ENCODE measurements at regions not wholly inside any gene's neighbourhood (a gene's known extent, or its start where the extent isn't known, plus 50 kb on each side); places are given as distances from the start of the nearest gene placed in this dataset.
A peak's percentile ranks its signal among the peaks of the same experiment; 100 is the strongest.
"Not testable (repeated sequence)": the region's sequence is repeated elsewhere in the genome, so short reads cannot be mapped to it uniquely, and the experiment has no call there.

GRCh38 chr10:78596556-78596955 lies 472.2 kb upstream of the ZMIZ1 start:
- DNase-seq (ENCODE audit: extremely low read depth, low read depth) = no peak

- DNase-seq (ENCODE audit: extremely low read depth, low read depth) = no peak
Observed at GRCh38 chr10:78597796-78598555, 470.8 kb upstream of the ZMIZ1 start.

- DNase-seq (ENCODE audit: extremely low read depth, low read depth) = no peak
Observed at GRCh38 chr10:78599122-78599853, 469.5 kb upstream of the ZMIZ1 start.

- DNase-seq (ENCODE audit: extremely low read depth, low read depth) = no peak
Observed at GRCh38 chr10:78600121-78600665, 468.6 kb upstream of the ZMIZ1 start.

GRCh38 chr10:78600740-78601139 lies 468.0 kb upstream of the ZMIZ1 start:
- no peak for DNase-seq (ENCODE audit: extremely low read depth, low read depth)

GRCh38 chr10:78602201-78602932 lies 466.4 kb upstream of the ZMIZ1 start:
- DNase-seq (ENCODE audit: extremely low read depth, low read depth) = no peak

- DNase-seq (ENCODE audit: extremely low read depth, low read depth) = no peak
Observed at GRCh38 chr10:78604286-78604685, 464.5 kb upstream of the ZMIZ1 start.

- DNase-seq (ENCODE audit: extremely low read depth, low read depth) = no peak
Observed at GRCh38 chr10:78604721-78605120, 464.0 kb upstream of the ZMIZ1 start.

GRCh38 chr10:78605800-78606350 lies 462.9 kb upstream of the ZMIZ1 start:
- peak; percentile 28 for DNase-seq (ENCODE audit: extremely low read depth, low read depth)

- not testable (repeated sequence) for DNase-seq (ENCODE audit: extremely low read depth, low read depth)
Observed at GRCh38 chr10:78606766-78607165, 462.0 kb upstream of the ZMIZ1 start.

- no peak for DNase-seq (ENCODE audit: extremely low read depth, low read depth)
Observed at GRCh38 chr10:78609976-78610375, 458.8 kb upstream of the ZMIZ1 start.

- DNase-seq (ENCODE audit: extremely low read depth, low read depth) = no peak
Observed at GRCh38 chr10:78613132-78613531, 455.6 kb upstream of the ZMIZ1 start.

GRCh38 chr10:78614267-78614666 lies 454.5 kb upstream of the ZMIZ1 start:
- DNase-seq (ENCODE audit: extremely low read depth, low read depth) = no peak

GRCh38 chr10:78614744-78615143 lies 454.0 kb upstream of the ZMIZ1 start:
- no peak for DNase-seq (ENCODE audit: extremely low read depth, low read depth)

GRCh38 chr10:78616125-78616695 lies 452.6 kb upstream of the ZMIZ1 start:
- no peak for DNase-seq (ENCODE audit: extremely low read depth, low read depth)

GRCh38 chr10:78617115-78617514 lies 451.7 kb upstream of the ZMIZ1 start:
- no peak for DNase-seq (ENCODE audit: extremely low read depth, low read depth)

- DNase-seq (ENCODE audit: extremely low read depth, low read depth) = no peak
Observed at GRCh38 chr10:78617631-78618030, 451.1 kb upstream of the ZMIZ1 start.

- DNase-seq (ENCODE audit: extremely low read depth, low read depth) = no peak
Observed at GRCh38 chr10:78618050-78618449, 450.7 kb upstream of the ZMIZ1 start.

- no peak for DNase-seq (ENCODE audit: extremely low read depth, low read depth)
Observed at GRCh38 chr10:78619115-78619851, 449.5 kb upstream of the ZMIZ1 start.

- DNase-seq (ENCODE audit: extremely low read depth, low read depth) = no peak
Observed at GRCh38 chr10:78619896-78620295, 448.9 kb upstream of the ZMIZ1 start.
